Mesendoderm (in vitro differentiated cells): ENCODE measurements at regions not wholly inside any gene's neighbourhood (a gene's known extent, or its start where the extent isn't known, plus 50 kb on each side); places are given as distances from the start of the nearest gene placed in this dataset.
A peak's percentile ranks its signal among the peaks of the same experiment; 100 is the strongest.

Source experiments
- DNase-seq: peaks from one replicate; pipeline ENCODE4 v3.0.0; 2013
- H2AK5ac ChIP-seq: 2 replicates; pipeline ENCODE4 v1.6.1; 2013; ENCODE audit warnings: low read length, inconsistent platforms
- H2BK120ac ChIP-seq: 2 replicates; pipeline ENCODE4 v1.6.1; 2013; ENCODE audit warnings: low read depth, mild to moderate bottlenecking, low read length, moderate library complexity, mixed read lengths
- H2BK15ac ChIP-seq: replicated peaks from 2 replicates; pipeline ENCODE4 v1.6.1; 2013; ENCODE audit warnings: low read depth, mild to moderate bottlenecking, moderate library complexity
- H2BK5ac ChIP-seq: 2 replicates; pipeline ENCODE4 v1.6.1; 2013; ENCODE audit warnings: low read length, inconsistent platforms
- H3K18ac ChIP-seq: 2 replicates; pipeline ENCODE4 v1.6.1; 2013; ENCODE audit warnings: mild to moderate bottlenecking, low read length, mixed read lengths
- H3K23ac ChIP-seq: one replicate; pipeline ENCODE4 v1.6.1; 2013; ENCODE audit warnings: low read length
- H3K27ac ChIP-seq: 2 replicates; pipeline ENCODE4 v1.5.1; 2013; ENCODE audit warnings: low read depth, mild to moderate bottlenecking, inconsistent platforms, low read length, moderate library complexity
- H3K27me3 ChIP-seq: 2 replicates; pipeline ENCODE4 v1.6.1; 2013; ENCODE audit warnings: low read length, control low read depth, mild to moderate bottlenecking, inconsistent platforms; ENCODE audit not compliant: insufficient read depth, poor library complexity
- H3K36me3 ChIP-seq: 2 replicates; pipeline ENCODE4 v1.6.1; 2013; ENCODE audit warnings: low read length, inconsistent platforms; ENCODE audit not compliant: control insufficient read depth, insufficient read depth
- H3K4ac ChIP-seq: one replicate; pipeline ENCODE4 v1.6.1; 2013; ENCODE audit warnings: low read depth, mild to moderate bottlenecking, low read length, moderate library complexity
- H3K4me1 ChIP-seq: 2 replicates; pipeline ENCODE4 v1.6.1; 2013; ENCODE audit warnings: low read depth, low read length, inconsistent platforms; ENCODE audit not compliant: control insufficient read depth
- H3K4me2 ChIP-seq: 2 replicates; pipeline ENCODE4 v1.6.1; 2013; ENCODE audit warnings: low read length
- H3K4me3 ChIP-seq: 2 replicates; pipeline ENCODE4 v1.5.1; 2013; ENCODE audit warnings: mild to moderate bottlenecking, low read length
- H3K56ac ChIP-seq: one replicate; pipeline ENCODE4 v1.6.1; 2013; ENCODE audit warnings: low read length
- H3K79me1 ChIP-seq: 2 replicates; pipeline ENCODE4 v1.6.1; 2013; ENCODE audit warnings: low read length, inconsistent platforms
- H3K79me2 ChIP-seq: 2 replicates; pipeline ENCODE4 v1.6.1; 2013; ENCODE audit warnings: mild to moderate bottlenecking, low read length; ENCODE audit not compliant: control insufficient read depth, insufficient read depth
- H3K9ac ChIP-seq: 2 replicates; pipeline ENCODE4 v1.6.1; 2013; ENCODE audit warnings: low read length, inconsistent platforms
- H4K5ac ChIP-seq: one replicate; pipeline ENCODE4 v1.6.1; 2013; ENCODE audit warnings: low read length
- H4K8ac ChIP-seq: one replicate; pipeline ENCODE4 v1.6.1; 2013; ENCODE audit warnings: low read depth, mild to moderate bottlenecking, control low read depth, low read length, moderate library complexity
- WGBS: extraction: QIAGEN DNeasy Blood & Tissue Kit; methylation state at CpG from one replicate; pipeline ENCODE4 v1.1.7; 2013; ENCODE audit warnings: low lambda C conversion rate, missing lambda C conversion rate; ENCODE audit not compliant: insufficient coverage; ENCODE audit errors: extremely low coverage; 5-methylcytosine and 5-hydroxymethylcytosine counted together

DNA sequence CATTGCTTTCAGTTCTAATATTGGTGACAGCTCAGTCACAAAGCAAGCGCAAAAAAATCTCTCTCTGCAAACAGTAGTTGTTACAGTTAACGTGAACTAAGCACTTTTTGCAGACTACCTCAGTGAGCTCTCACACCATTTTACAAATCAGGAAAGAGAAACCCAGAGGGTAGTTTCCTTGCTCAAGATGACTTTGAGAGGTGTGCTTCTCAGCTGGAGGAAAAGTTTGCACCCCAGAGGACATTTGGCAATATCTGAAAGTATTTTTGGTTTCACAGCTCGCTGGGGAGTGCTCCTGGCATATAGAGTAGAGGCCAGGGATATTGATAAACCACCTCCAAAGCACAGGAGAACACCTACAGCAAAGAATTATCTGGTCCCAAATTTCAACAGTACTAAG is 741.1 kb upstream of the EEF2KMT start:
- H3K9ac ChIP-seq: no peak overlapping the region
- no peak overlapping the region for H3K27ac ChIP-seq
- no peak overlapping the region for H3K56ac ChIP-seq

DNA sequence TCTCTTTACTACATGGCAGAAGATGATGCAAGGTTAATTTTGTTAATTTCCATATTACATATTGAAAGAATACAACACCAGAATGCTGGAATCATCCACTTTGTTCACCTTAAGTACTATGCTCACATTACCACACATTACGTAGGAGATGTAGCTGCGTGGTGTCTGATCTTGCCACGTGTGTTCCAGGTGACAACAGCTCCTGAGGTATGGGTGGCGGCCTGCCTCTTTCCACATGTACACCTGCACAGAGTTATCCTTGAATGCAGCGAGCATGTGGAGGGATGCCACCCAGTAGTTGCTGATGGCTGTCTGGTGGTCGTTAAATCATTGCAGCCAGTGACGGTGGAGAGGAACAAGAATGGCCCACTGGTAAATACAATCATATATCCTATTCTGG is 740.5 kb upstream of the EEF2KMT start:
- H3K4me2 ChIP-seq: no peak overlapping the region
- H3K23ac ChIP-seq: no peak overlapping the region
- no peak overlapping the region for H3K4ac ChIP-seq
- no peak overlapping the region for H2AK5ac ChIP-seq
- H3K27ac ChIP-seq: no peak overlapping the region
- no peak overlapping the region for H3K18ac ChIP-seq
- no peaks in the 10 kb centered on the region for H3K79me1 ChIP-seq
- no peak overlapping the region for H4K5ac ChIP-seq
- H3K36me3 ChIP-seq: no peaks in the 10 kb centered on the region
- H2BK15ac ChIP-seq: no peak overlapping the region
- H3K4me1 ChIP-seq: no peaks in the 10 kb centered on the region
- H4K8ac ChIP-seq: no peak overlapping the region
- DNase-seq: no peak
- H3K9ac ChIP-seq: no peak overlapping the region
- no peak overlapping the region for H3K4me3 ChIP-seq
- H3K56ac ChIP-seq: no peak overlapping the region
- no peak overlapping the region for H2BK5ac ChIP-seq
- H3K27me3 ChIP-seq: no peaks in the 10 kb centered on the region
- no peaks in the 10 kb centered on the region for H3K79me2 ChIP-seq
- H2BK120ac ChIP-seq: no peak overlapping the region
- no CpG with 5 or more reads among the region's 7 CpGs for WGBS

More for the DNA sequence above, 741.1 kb upstream of the EEF2KMT start:
- H2BK5ac ChIP-seq: no peak overlapping the region
- H2BK120ac ChIP-seq: no peak overlapping the region
- H3K27me3 ChIP-seq: no peaks in the 10 kb centered on the region
- no peak overlapping the region for H4K5ac ChIP-seq
- no peak overlapping the region for H3K4me3 ChIP-seq
- H3K23ac ChIP-seq: no peak overlapping the region
- no peak overlapping the region for H2BK15ac ChIP-seq
- H3K4me2 ChIP-seq: no peak overlapping the region
- no peaks in the 10 kb centered on the region for H3K79me1 ChIP-seq
- H3K18ac ChIP-seq: no peak overlapping the region
- no CpG with 5 or more reads among the region's 3 CpGs for WGBS
- H3K79me2 ChIP-seq: no peaks in the 10 kb centered on the region
- no peaks in the 10 kb centered on the region for H3K36me3 ChIP-seq
- H4K8ac ChIP-seq: no peak overlapping the region
- H2AK5ac ChIP-seq: no peak overlapping the region
- no peak overlapping the region for H3K4ac ChIP-seq
- H3K4me1 ChIP-seq: no peaks in the 10 kb centered on the region
- no peak for DNase-seq

DNA sequence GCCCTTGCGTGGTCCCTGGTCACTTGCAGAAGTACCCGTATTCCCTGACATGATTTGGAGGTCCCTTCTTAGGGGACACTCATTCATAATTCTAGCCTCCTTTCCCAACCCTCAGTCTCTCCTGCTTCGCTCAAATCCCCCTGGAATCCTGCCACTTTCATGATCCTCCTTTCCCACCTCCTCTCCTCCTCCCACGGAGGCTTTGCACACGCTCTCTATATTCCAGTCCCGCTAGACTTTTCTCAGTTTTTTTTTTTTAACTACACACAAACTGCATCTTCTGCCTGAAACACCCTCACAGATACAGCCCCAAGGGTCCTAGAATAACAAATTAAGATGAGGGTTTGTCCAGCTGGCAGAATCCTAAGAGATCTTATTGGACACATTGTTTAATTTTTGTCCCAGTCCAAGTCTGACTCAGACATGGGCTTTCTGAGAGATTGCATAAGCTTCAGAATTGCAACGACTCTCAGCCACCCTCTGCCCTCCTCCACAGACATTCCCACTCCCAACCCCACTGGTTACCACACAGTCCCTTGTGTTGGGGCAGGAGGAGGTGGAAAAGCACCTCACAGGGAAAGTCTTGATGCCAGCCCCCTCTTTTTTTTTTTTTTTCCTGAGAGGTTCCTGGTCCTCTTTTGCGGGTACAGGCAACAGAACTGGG is 739.5 kb upstream of the EEF2KMT start:
- no peak overlapping the region for H3K23ac ChIP-seq
- no CpG with 5 or more reads among the region's 8 CpGs for WGBS

DNA sequence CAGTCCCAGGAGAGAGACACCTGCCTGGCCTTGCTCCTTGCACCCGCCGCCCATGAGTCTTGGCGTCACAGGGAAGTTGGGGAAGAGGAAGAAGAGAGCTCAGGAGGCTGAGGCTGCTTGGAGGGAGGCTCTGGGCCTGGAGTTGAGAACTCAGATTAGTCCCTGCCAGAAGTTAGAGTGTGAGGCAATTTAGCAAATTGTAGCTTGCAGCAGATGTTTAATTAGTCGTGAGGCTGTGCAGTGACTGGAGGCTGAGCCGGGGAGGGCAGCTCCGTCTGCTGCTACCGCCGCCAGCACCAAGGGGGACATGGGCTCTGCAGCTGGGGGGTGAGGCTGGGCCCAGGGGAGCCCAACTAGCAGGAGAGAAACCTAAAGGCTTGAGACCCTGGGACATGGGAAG is 738.3 kb upstream of the EEF2KMT start:
- Histone ChIP-seq H4K8ac (no peak overlapping the region), H3K4ac (no peak overlapping the region), H3K79me1 (no peaks in the 10 kb centered on the region), H3K27ac (no peak overlapping the region), H3K4me1 (no peaks in the 10 kb centered on the region), H3K27me3 (no peaks in the 10 kb centered on the region), H3K4me2 (no peak overlapping the region), H4K5ac (no peak overlapping the region), H3K18ac (no peak overlapping the region), H3K79me2 (no peaks in the 10 kb centered on the region), H2BK15ac (no peak overlapping the region), H3K23ac (no peak overlapping the region), H3K56ac (no peak overlapping the region), H2AK5ac (no peak overlapping the region), H3K36me3 (no peaks in the 10 kb centered on the region), H2BK120ac (no peak overlapping the region), H3K4me3 (no peak overlapping the region), H2BK5ac (no peak overlapping the region), H3K9ac (no peak overlapping the region)
- DNase-seq: no peak
- WGBS: no CpG with 5 or more reads among the region's 8 CpGs

More for the DNA sequence above, 739.5 kb upstream of the EEF2KMT start:
- H3K36me3 ChIP-seq: no peaks in the 10 kb centered on the region
- no peak overlapping the region for H3K4me3 ChIP-seq
- no peak for DNase-seq
- no peak overlapping the region for H3K9ac ChIP-seq
- H3K4me1 ChIP-seq: no peaks in the 10 kb centered on the region
- no peak overlapping the region for H3K56ac ChIP-seq
- H3K27ac ChIP-seq: no peak overlapping the region
- H4K5ac ChIP-seq: no peak overlapping the region
- no peak overlapping the region for H4K8ac ChIP-seq
- no peak overlapping the region for H2BK15ac ChIP-seq
- no peak overlapping the region for H2BK120ac ChIP-seq
- no peak overlapping the region for H3K4me2 ChIP-seq
- H3K18ac ChIP-seq: no peak overlapping the region
- no peaks in the 10 kb centered on the region for H3K79me2 ChIP-seq
- no peaks in the 10 kb centered on the region for H3K27me3 ChIP-seq
- H2AK5ac ChIP-seq: no peak overlapping the region
- H3K79me1 ChIP-seq: no peaks in the 10 kb centered on the region
- no peak overlapping the region for H3K4ac ChIP-seq
- H2BK5ac ChIP-seq: no peak overlapping the region

DNA sequence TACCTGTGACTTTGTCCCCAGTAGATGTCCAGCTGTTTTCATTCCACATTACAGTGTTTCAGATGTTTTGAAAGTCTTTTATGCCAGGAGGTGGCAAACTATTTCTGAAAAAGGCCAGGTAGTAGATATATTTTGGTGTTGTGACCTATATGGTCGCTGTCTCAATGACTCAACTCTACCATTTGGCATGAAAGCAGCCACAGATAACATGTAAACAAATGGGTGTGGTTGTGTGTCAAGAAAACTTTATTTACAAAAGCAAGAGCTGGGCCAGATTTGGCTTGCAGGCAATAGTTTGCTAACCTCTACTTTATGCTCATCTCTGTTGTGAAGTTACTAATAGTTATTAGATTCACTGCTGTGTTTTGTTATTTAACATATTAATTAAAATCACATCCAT is 728.7 kb upstream of the EEF2KMT start:
- Histone ChIP-seq H3K9ac (no peak overlapping the region), H2AK5ac (no peak overlapping the region), H4K8ac (no peak overlapping the region), H3K36me3 (no peaks in the 10 kb centered on the region), H3K79me1 (no peaks in the 10 kb centered on the region), H3K23ac (no peak overlapping the region), H2BK15ac (no peak overlapping the region), H3K4me2 (no peak overlapping the region), H4K5ac (no peak overlapping the region), H3K27ac (no peak overlapping the region), H2BK5ac (no peak overlapping the region), H3K4me3 (no peak overlapping the region), H3K79me2 (no peaks in the 10 kb centered on the region), H3K56ac (no peak overlapping the region), H3K18ac (no peak overlapping the region), H3K4ac (no peak overlapping the region), H2BK120ac (no peak overlapping the region), H3K4me1 (no peaks in the 10 kb centered on the region), H3K27me3 (no peaks in the 10 kb centered on the region)
- WGBS: no CpG with 5 or more reads among the region's 1 CpG
- DNase-seq: no peak

DNA sequence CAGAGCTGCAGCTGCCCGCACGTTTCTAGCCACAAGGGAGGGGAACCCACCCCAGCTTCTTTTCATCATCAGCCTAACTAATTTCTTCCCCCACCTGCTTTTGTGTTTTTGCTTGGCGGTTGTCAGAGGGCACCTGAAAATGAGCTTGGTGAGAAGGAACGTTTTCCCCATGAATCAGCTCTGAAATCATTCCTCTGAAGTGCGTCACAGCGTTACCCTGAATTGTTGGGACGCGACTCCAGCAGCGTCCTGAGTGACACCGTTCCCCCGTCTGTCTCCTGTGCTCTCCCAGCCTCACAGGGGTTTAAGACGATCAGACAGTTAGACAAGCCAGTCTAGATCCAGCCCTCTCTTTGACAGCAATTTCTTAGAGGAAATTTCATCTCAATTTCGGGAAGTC is 722.9 kb upstream of the EEF2KMT start:
- Histone ChIP-seq H2BK15ac (no peak overlapping the region), H3K56ac (no peak overlapping the region), H3K4me3 (no peak overlapping the region), H3K79me1 (no peaks in the 10 kb centered on the region), H3K4me2 (no peak overlapping the region), H3K27me3 (no peaks in the 10 kb centered on the region), H3K4ac (no peak overlapping the region), H2BK5ac (no peak overlapping the region), H3K23ac (no peak overlapping the region), H4K5ac (no peak overlapping the region), H3K36me3 (no peaks in the 10 kb centered on the region), H3K27ac (no peak overlapping the region), H2BK120ac (no peak overlapping the region), H3K79me2 (no peaks in the 10 kb centered on the region), H2AK5ac (no peak overlapping the region), H3K4me1 (no peaks in the 10 kb centered on the region), H3K18ac (no peak overlapping the region), H3K9ac (no peak overlapping the region), H4K8ac (no peak overlapping the region)
- no CpG with 5 or more reads among the region's 13 CpGs for WGBS
- peak; percentile 4 for DNase-seq
